ENCODE measurements at regions not wholly inside any gene's neighbourhood (a gene's known extent, or its start where the extent isn't known, plus 50 kb on each side); places are given as distances from the start of the nearest gene placed in this dataset.

GRCh38 chr3:20400686-20401085 lies 214.7 kb upstream of the SGO1 start:
- TF ChIP-seq CTCF (conservative IDR thresholded peaks at IDR 0.05 in 1 of 2, IDR thresholded peaks at IDR 0.05 in 1 of 2; ENCODE audit: low read depth in 1 of 2, low read length in 2 of 2) (no peak), EZH2 (IDR thresholded peaks at IDR 0.05; ENCODE audit: low read length, missing control alignments) (no peak)

All from fibroblast of lung (primary cell).